ENCODE measurements at regions not wholly inside any gene's neighbourhood (a gene's known extent, or its start where the extent isn't known, plus 50 kb on each side); places are given as distances from the start of the nearest gene placed in this dataset.
A peak's percentile ranks its signal among the peaks of the same experiment; 100 is the strongest.

GRCh38 chr3:132236701-132237651, 80.2 kb upstream of the ACP3 start:
- DNase-seq (ENCODE audit: low read depth, low spot score), result no peak

GRCh38 chr3:132237652-132238032, 79.6 kb upstream of the ACP3 start:
- DNase-seq (ENCODE audit: low read depth, low spot score), result no peak

GRCh38 chr3:132239587-132239986, 77.6 kb upstream of the ACP3 start:
- DNase-seq (ENCODE audit: low read depth, low spot score), result no peak

- no peak for DNase-seq (ENCODE audit: low read depth, low spot score)
These were observed 75.3 kb upstream of the ACP3 start for GRCh38 chr3:132241776-132242514.

- DNase-seq (ENCODE audit: low read depth, low spot score), result no peak
These were observed 74.4 kb upstream of the ACP3 start for GRCh38 chr3:132242790-132243189.

- DNase-seq (ENCODE audit: low read depth, low spot score), result peak; percentile 56
These were observed 71.6 kb upstream of the ACP3 start for GRCh38 chr3:132245552-132246142.

- no peak for DNase-seq (ENCODE audit: low read depth, low spot score)
These were observed 71.0 kb upstream of the ACP3 start for GRCh38 chr3:132246212-132246611.

GRCh38 chr3:132247211-132247610, 70.0 kb upstream of the ACP3 start:
- DNase-seq (ENCODE audit: low read depth, low spot score), result no peak

GRCh38 chr3:132248490-132248889, 68.7 kb upstream of the ACP3 start:
- DNase-seq (ENCODE audit: low read depth, low spot score), result no peak

GRCh38 chr3:132253262-132253878, 63.8 kb upstream of the ACP3 start:
- peak; percentile 74 for DNase-seq (ENCODE audit: low read depth, low spot score)

- DNase-seq (ENCODE audit: low read depth, low spot score), result peak; percentile 28
These were observed 63.0 kb upstream of the ACP3 start for GRCh38 chr3:132254076-132254755.

GRCh38 chr3:132255041-132255745, 62.0 kb upstream of the ACP3 start:
- peak; percentile 53 for DNase-seq (ENCODE audit: low read depth, low spot score)

GRCh38 chr3:132256989-132257388, 60.2 kb upstream of the ACP3 start:
- peak; percentile 75 for DNase-seq (ENCODE audit: low read depth, low spot score)

- DNase-seq (ENCODE audit: low read depth, low spot score), result no peak
These were observed 55.7 kb upstream of the ACP3 start for GRCh38 chr3:132261506-132261905.

GRCh38 chr3:132262305-132262704, 54.9 kb upstream of the ACP3 start:
- DNase-seq (ENCODE audit: low read depth, low spot score), result no peak

- DNase-seq (ENCODE audit: low read depth, low spot score), result no peak
These were observed 54.3 kb upstream of the ACP3 start for GRCh38 chr3:132262956-132263355.

GRCh38 chr3:132265028-132265427, 52.2 kb upstream of the ACP3 start:
- DNase-seq (ENCODE audit: low read depth, low spot score), result no peak

GRCh38 chr3:132265488-132265887, 51.7 kb upstream of the ACP3 start:
- DNase-seq (ENCODE audit: low read depth, low spot score), result no peak

- DNase-seq (ENCODE audit: low read depth, low spot score), result no peak
These were observed 49.7 kb upstream of the ACP3 start for GRCh38 chr3:132267391-132267993.

All from astrocyte of the hippocampus (primary cell).